ENCODE measurements at regions not wholly inside any gene's neighbourhood (a gene's known extent, or its start where the extent isn't known, plus 50 kb on each side); places are given as distances from the start of the nearest gene placed in this dataset.
"Not testable (repeated sequence)": the region's sequence is repeated elsewhere in the genome, so short reads cannot be mapped to it uniquely, and the experiment has no call there.

DNA sequence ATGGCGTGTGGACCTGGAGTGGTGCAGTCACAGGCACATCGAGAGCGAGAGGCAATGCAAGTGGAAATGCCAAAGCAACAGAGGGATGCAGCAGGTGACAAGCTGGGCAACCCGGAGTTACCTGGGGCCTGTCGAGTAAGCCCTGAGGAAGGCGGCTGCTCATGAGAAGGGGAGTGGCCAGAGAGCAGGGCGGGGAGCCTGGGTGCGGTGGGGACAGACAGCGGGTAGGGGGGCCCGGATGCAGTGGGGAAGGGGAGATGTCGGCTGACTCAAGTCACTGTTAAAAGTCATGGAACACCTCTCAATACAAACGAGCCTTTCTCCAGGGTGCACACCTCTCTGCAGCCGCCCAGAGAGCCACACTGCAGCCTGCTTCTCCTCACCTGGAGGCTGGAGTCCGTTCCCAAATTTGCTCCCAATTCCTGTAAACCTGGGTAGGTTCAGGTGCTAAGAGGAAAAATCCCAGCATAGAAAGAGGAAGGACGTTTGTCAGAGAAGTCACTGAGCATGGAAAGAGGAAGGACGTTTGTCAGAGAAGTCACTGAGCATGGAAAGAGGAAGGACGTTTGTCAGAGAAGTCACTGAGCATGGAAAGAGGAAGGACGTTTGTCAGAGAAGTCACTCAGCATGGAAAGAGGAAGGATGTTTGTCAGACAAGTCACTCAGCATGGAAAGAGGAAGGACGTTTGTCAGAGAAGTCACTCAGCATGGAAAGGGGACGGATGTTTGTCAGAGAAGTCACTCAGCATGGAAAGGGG lies 71.7 kb upstream of the TWIST2 start:
- DNase-seq (ENCODE audit: insufficient read length, low spot score) (no peak), FAIRE-seq (no peak)
- TF ChIP-seq, protein P1, sequence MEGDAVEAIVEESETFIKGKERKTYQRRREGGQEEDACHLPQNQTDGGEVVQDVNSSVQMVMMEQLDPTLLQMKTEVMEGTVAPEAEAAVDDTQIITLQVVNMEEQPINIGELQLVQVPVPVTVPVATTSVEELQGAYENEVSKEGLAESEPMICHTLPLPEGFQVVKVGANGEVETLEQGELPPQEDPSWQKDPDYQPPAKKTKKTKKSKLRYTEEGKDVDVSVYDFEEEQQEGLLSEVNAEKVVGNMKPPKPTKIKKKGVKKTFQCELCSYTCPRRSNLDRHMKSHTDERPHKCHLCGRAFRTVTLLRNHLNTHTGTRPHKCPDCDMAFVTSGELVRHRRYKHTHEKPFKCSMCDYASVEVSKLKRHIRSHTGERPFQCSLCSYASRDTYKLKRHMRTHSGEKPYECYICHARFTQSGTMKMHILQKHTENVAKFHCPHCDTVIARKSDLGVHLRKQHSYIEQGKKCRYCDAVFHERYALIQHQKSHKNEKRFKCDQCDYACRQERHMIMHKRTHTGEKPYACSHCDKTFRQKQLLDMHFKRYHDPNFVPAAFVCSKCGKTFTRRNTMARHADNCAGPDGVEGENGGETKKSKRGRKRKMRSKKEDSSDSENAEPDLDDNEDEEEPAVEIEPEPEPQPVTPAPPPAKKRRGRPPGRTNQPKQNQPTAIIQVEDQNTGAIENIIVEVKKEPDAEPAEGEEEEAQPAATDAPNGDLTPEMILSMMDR (IDR thresholded peaks at IDR 0.05; ENCODE audit: insufficient read depth, missing control alignments), result no peak

DNA sequence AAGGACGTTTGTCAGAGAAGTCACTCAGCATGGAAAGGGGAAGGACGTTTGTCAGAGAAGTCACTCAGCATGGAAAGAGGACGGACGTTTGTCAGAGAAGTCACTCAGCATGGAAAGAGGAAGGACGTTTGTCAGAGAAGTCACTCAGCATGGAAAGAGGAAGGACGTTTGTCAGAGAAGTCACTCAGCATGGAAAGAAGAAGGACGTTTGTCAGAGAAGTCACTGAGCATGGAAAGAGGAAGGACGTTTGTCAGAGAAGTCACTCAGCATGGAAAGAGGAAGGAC lies 71.2 kb upstream of the TWIST2 start:
- not testable (repeated sequence) for DNase-seq (ENCODE audit: insufficient read length, low spot score)

DNA sequence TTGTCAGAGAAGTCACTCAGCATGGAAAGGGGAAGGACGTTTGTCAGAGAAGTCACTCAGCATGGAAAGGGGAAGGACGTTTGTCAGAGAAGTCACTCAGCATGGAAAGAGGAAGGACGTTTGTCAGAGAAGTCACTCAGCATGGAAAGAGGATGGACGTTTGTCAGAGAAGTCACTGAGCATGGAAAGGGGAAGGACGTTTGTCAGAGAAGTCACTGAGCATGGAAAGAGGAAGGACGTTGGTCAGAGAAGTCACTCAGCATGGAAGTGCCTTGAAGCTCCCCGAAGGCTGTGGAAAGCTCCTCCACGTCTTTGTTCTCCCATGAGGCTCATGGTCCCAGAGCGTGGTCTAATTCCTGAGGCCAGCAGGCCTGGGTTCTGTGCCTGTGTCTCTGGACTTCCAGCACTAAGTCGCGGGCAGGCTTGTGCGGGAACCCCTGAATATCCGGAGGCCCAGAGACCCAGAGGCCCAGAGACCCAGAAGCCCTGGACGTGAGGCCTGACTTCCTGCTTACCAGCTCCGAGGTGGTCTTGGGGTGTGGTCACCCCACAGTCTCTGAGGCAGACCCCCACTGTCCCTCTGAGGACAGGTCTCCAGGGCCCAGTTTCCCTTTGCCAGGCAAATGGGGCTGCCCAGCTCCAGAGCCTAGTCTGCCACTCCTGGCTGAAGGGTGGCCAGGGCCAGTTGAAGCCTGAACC lies 70.4 kb upstream of the TWIST2 start:
- DNase-seq (ENCODE audit: insufficient read length, low spot score) (no peak), FAIRE-seq (no peak)
- TF ChIP-seq, protein P1 (IDR thresholded peaks at IDR 0.05; ENCODE audit: insufficient read depth, missing control alignments), result no peak

More for the DNA sequence above, 71.2 kb upstream of the TWIST2 start:
- FAIRE-seq, result not testable (repeated sequence)

DNA sequence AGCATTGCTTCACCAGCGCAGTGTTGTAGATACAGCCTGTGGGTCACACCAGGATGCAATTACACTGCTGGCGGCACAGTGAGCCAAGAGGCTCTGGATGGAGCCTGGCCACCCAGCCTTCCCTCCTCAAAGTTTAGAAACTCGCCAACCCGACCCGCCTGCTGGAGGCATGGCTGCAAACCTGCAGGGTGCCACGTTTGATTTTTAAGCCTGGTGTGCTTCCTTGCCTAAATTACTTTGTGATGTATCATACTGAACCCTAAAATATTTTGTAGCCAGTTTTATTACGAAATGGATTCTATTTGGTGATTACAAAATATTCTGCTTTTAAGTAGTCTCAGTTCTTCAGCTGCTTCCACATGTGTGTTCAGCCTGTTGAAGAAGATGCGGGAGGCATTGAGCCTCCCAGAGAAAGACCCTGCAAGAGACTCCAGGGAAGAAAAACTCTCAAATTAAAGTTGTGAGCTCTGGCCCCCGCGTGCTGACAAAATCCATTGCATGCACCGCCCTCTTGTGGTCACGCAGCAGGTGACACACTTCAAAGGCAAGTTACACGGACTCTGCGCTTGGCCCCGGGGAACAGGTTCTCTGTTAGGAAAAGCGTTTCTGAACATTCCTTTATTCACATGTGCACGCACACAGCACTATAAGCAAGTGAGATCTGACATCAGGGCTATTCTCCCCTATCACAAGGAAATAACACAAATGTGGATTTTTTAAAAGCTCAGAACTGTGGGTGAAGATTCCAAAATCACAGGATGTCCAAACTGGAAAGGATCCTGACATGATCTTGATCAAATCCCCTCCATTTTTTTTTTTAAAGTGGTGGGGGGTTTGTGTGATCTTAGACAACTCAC lies 63.0 kb upstream of the TWIST2 start:
- TF ChIP-seq, protein P1 (IDR thresholded peaks at IDR 0.05; ENCODE audit: insufficient read depth, missing control alignments), result peak; percentile 78
- no peak for FAIRE-seq
- peak; percentile 43 for DNase-seq (ENCODE audit: insufficient read length, low spot score)

DNA sequence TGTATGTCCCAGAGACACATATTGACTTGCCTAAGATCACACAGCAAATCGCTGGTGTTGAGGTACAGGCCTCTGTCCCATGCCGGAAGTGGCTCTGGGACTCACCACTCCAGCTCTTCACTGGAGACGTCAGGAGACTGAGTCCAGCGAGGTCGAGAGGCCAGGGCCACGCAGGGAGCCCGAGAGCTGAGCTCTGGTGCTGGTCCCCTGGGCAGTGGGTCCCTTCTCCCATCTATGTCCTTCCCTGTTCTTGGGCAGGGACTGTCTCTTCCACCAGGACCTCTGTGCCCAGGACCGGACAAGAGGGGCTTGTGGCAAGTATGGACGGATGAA lies 62.4 kb upstream of the TWIST2 start:
- DNase-seq (ENCODE audit: insufficient read length, low spot score) (no peak), FAIRE-seq (no peak)
- TF ChIP-seq, protein P1 (IDR thresholded peaks at IDR 0.05; ENCODE audit: insufficient read depth, missing control alignments), result no peak

DNA sequence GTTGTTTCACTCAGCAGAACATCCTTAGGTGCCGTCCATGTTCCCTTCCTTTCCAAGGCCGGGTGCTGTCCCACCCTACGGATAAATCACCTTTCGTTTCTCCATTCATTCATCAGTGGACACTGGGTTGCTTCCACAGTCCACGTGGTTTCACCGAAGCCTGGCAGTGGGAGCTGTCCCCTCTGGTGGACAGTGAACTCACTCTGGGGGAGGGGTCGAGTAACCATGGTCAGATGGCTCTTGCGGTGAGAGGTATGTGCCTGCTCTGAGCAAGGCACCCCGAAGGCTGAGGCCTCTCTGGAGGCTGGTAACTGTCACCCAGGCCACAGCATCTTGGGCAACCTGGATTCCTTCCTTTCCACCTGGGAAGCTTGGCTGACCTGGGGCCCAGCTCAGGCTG lies 61.5 kb upstream of the TWIST2 start:
- DNase-seq (ENCODE audit: insufficient read length, low spot score) (no peak), FAIRE-seq (no peak)
- TF ChIP-seq, protein P1 (IDR thresholded peaks at IDR 0.05; ENCODE audit: insufficient read depth, missing control alignments), result no peak

DNA sequence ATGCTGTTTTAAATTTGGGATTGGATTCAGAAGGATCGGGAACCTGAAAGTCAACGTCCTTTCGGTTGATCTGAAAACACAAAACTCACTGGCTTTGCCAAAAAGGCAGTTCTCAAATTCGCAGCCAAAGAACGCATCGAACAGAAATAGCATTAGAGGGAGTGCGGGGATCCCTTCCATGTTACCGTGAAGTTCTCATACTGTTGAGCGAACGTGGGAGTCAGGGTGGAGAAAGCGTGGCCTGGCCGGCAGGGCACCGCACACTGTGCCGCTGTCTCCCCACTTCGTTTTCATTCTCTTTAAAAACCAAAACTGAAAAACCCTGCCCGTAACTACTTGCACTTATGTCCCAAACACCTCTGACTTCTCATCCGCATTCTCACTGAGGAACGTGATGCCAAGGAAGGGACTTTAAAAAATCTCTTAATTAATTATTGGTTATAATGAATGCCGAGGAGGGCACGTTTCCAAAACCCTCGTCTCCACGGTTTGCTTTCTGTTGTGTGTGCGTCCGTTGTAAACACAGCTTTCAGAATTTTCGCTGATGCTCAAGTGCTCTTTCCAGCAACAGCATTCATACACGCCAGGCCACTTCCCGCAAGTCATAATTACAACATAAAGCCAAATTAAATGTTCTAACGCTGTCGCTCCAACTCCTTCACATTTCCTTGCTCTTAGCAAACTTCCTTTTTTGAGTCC lies 60.9 kb upstream of the TWIST2 start:
- TF ChIP-seq, protein P1 (IDR thresholded peaks at IDR 0.05; ENCODE audit: insufficient read depth, missing control alignments), result no peak
- no peak for FAIRE-seq
- DNase-seq (ENCODE audit: insufficient read length, low spot score), result no peak
